ENCODE measurements at regions not wholly inside any gene's neighbourhood (a gene's known extent, or its start where the extent isn't known, plus 50 kb on each side); places are given as distances from the start of the nearest gene placed in this dataset.
A peak's percentile ranks its signal among the peaks of the same experiment; 100 is the strongest.

GRCh38 chr5:68440245-68440644 lies 224.7 kb downstream of the PIK3R1 start:
- no peak overlapping the region for H3K4me2 ChIP-seq (replicated peaks; ENCODE audit: extremely low read depth, low read length, poor library complexity, severe bottlenecking)
- no CpG with 5 or more reads among the region's 2 CpGs for WGBS (ENCODE audit: insufficient coverage)
- H3K36me3 ChIP-seq (replicated peaks in 1 of 2; ENCODE audit: control insufficient read depth in 1 of 2, insufficient read depth in 2 of 2, low read length in 2 of 2): no peaks in the 10 kb centered on the region
- Mint-ChIP-seq H3K9me3 (peaks cover 0 to 3% (median 0%) of the 10 kb centered on the region in 7 donors), H3K4me3 (no peak overlapping the region), H3K4me1 (peaks cover 25% of the 10 kb centered on the region), H3K36me3 (peaks cover 0 to 3% of the 10 kb centered on the region in 2 donors), H3K27ac (peak overlapping the region in 3 of 7 donors; percentile 13 to 25 (median 20)), H3K27me3 (ENCODE audit: low read depth in 3 of 3) (no peaks in the 10 kb centered on the region)
- no peak overlapping the region for H3K4me3 ChIP-seq (replicated peaks in 1 of 3; ENCODE audit: low read depth in 2 of 3, low read length in 3 of 3)
- DNase-seq: peak in 2 of 3 donors; percentile 45 to 57
- H3K9ac ChIP-seq (ENCODE audit: insufficient read depth, low read length, poor library complexity, severe bottlenecking): no peak overlapping the region
- H3K27me3 ChIP-seq (ENCODE audit: control insufficient read depth in 2 of 2, insufficient read depth in 2 of 2, low read length in 2 of 2): no peaks in the 10 kb centered on the region
- H3K9me3 ChIP-seq (replicated peaks in 1 of 2; ENCODE audit: control insufficient read depth in 1 of 2, insufficient read depth in 1 of 2, low read length in 2 of 2): no peaks in the 10 kb centered on the region
- H3K27ac ChIP-seq (ENCODE audit: low read depth in 1 of 2, low read length in 2 of 2): no peak overlapping the region
- no peak overlapping the region for H2AFZ ChIP-seq (ENCODE audit: insufficient read depth, low read depth, low read length, poor library complexity, severe bottlenecking)
- peaks cover 15% of the 10 kb centered on the region in 2 donors for H3K4me1 ChIP-seq (ENCODE audit: control insufficient read depth in 1 of 2, insufficient read depth in 2 of 2, low read length in 2 of 2)
- intact Hi-C loops (cut with micrococcal nuclease): no loop called here
- H3K79me2 ChIP-seq (ENCODE audit: insufficient read depth, low read length): no peaks in the 10 kb centered on the region
- no peak for TF ChIP-seq CTCF (IDR thresholded peaks at IDR 0.05)
- H4K20me1 ChIP-seq (ENCODE audit: insufficient read depth, low read length): no peaks in the 10 kb centered on the region

- Histone ChIP-seq H3K9ac (ENCODE audit: insufficient read depth, low read length, poor library complexity, severe bottlenecking) (no peak overlapping the region), H3K9me3 (replicated peaks in 1 of 2; ENCODE audit: control insufficient read depth in 1 of 2, insufficient read depth in 1 of 2, low read length in 2 of 2) (no peaks in the 10 kb centered on the region), H3K36me3 (replicated peaks in 1 of 2; ENCODE audit: control insufficient read depth in 1 of 2, insufficient read depth in 2 of 2, low read length in 2 of 2) (no peaks in the 10 kb centered on the region), H3K4me2 (replicated peaks; ENCODE audit: extremely low read depth, low read length, poor library complexity, severe bottlenecking) (no peak overlapping the region), H3K4me1 (ENCODE audit: control insufficient read depth in 1 of 2, insufficient read depth in 2 of 2, low read length in 2 of 2) (peaks cover 11% of the 10 kb centered on the region in 2 donors), H2AFZ (ENCODE audit: insufficient read depth, low read depth, low read length, poor library complexity, severe bottlenecking) (no peak overlapping the region), H3K27ac (ENCODE audit: low read depth in 1 of 2, low read length in 2 of 2) (no peak overlapping the region), H3K4me3 (replicated peaks in 1 of 3; ENCODE audit: low read depth in 2 of 3, low read length in 3 of 3) (no peak overlapping the region), H3K79me2 (ENCODE audit: insufficient read depth, low read length) (no peaks in the 10 kb centered on the region), H3K27me3 (ENCODE audit: control insufficient read depth in 2 of 2, insufficient read depth in 2 of 2, low read length in 2 of 2) (no peaks in the 10 kb centered on the region), H4K20me1 (ENCODE audit: insufficient read depth, low read length) (no peaks in the 10 kb centered on the region)
- no peak for TF ChIP-seq CTCF (IDR thresholded peaks at IDR 0.05)
- peaks cover 0 to 3% (median 0%) of the 10 kb centered on the region in 7 donors for H3K9me3 Mint-ChIP-seq
- H3K36me3 Mint-ChIP-seq: no peaks in the 10 kb centered on the region
- peak overlapping the region in 1 of 7 donors; percentile 61 for H3K27ac Mint-ChIP-seq
- intact Hi-C loops (cut with micrococcal nuclease): no loop called here
- no peak for DNase-seq
- no peak overlapping the region for H3K4me3 Mint-ChIP-seq
- peaks cover 21% of the 10 kb centered on the region for H3K4me1 Mint-ChIP-seq
- no peaks in the 10 kb centered on the region for H3K27me3 Mint-ChIP-seq (ENCODE audit: low read depth in 3 of 3)
Observed at GRCh38 chr5:68440651-68441050, 225.1 kb downstream of the PIK3R1 start.

Measured in CD14-positive monocyte (primary cell).